ENCODE measurements at regions not wholly inside any gene's neighbourhood (a gene's known extent, or its start where the extent isn't known, plus 50 kb on each side); places are given as distances from the start of the nearest gene placed in this dataset.
"Not testable (repeated sequence)": the region's sequence is repeated elsewhere in the genome, so short reads cannot be mapped to it uniquely, and the experiment has no call there.

GRCh38 chr5:96483878-96484277, 50.8 kb upstream of the PCSK1 start:
- DNase-seq (ENCODE audit: low spot score): no peak

- DNase-seq (ENCODE audit: low spot score): no peak
Measured at GRCh38 chr5:96487859-96488258, 54.8 kb upstream of the PCSK1 start.

GRCh38 chr5:96489532-96489931, 56.5 kb upstream of the PCSK1 start:
- DNase-seq (ENCODE audit: low spot score): no peak

GRCh38 chr5:96492459-96493047, 59.5 kb upstream of the PCSK1 start:
- DNase-seq (ENCODE audit: low spot score): no peak

- no peak for DNase-seq (ENCODE audit: low spot score)
Measured at GRCh38 chr5:96493219-96493790, 60.3 kb upstream of the PCSK1 start.

GRCh38 chr5:96495412-96495811, 62.4 kb upstream of the PCSK1 start:
- DNase-seq (ENCODE audit: low spot score): not testable (repeated sequence)

- DNase-seq (ENCODE audit: low spot score): not testable (repeated sequence)
Measured at GRCh38 chr5:96497027-96497426, 64.0 kb upstream of the PCSK1 start.

- DNase-seq (ENCODE audit: low spot score): no peak
Measured at GRCh38 chr5:96499753-96500345, 66.8 kb upstream of the PCSK1 start.

- DNase-seq (ENCODE audit: low spot score): no peak
Measured at GRCh38 chr5:96501991-96502646, 69.1 kb upstream of the PCSK1 start.

- DNase-seq (ENCODE audit: low spot score): no peak
Measured at GRCh38 chr5:96503501-96504236, 70.6 kb upstream of the PCSK1 start.

- DNase-seq (ENCODE audit: low spot score): no peak
Measured at GRCh38 chr5:96506376-96506775, 73.3 kb upstream of the PCSK1 start.

- no peak for DNase-seq (ENCODE audit: low spot score)
Measured at GRCh38 chr5:96506866-96507527, 73.9 kb upstream of the PCSK1 start.

GRCh38 chr5:96509316-96509715, 76.3 kb upstream of the PCSK1 start:
- DNase-seq (ENCODE audit: low spot score): no peak

GRCh38 chr5:96509721-96510350, 76.8 kb upstream of the PCSK1 start:
- no peak for DNase-seq (ENCODE audit: low spot score)

GRCh38 chr5:96516631-96517071, 83.6 kb upstream of the PCSK1 start:
- DNase-seq (ENCODE audit: low spot score): no peak

- DNase-seq (ENCODE audit: low spot score): no peak
Measured at GRCh38 chr5:96517295-96517694, 84.2 kb upstream of the PCSK1 start.

- DNase-seq (ENCODE audit: low spot score): no peak
Measured at GRCh38 chr5:96520345-96520744, 87.3 kb upstream of the PCSK1 start.

- no peak for DNase-seq (ENCODE audit: low spot score)
Measured at GRCh38 chr5:96522635-96523355, 89.7 kb upstream of the PCSK1 start.

- no peak for DNase-seq (ENCODE audit: low spot score)
Measured at GRCh38 chr5:96527768-96528661, 95.0 kb upstream of the PCSK1 start.

Data from cerebellar cortex (tissue), 1 donor.